PC-3 (cell line): ENCODE measurements at regions not wholly inside any gene's neighbourhood (a gene's known extent, or its start where the extent isn't known, plus 50 kb on each side); places are given as distances from the start of the nearest gene placed in this dataset.

Experiments used
- ATAC-seq: fragments of 200-7000 bp; cut with Tn5 transposase; 2 replicates; pipeline ENCODE4 v1.9.1; 2020; ENCODE audit warnings: mild to moderate bottlenecking, moderate library complexity
- BruUV-seq: library from RNA; stranded (reverse); fragments of 400-500 nt; replicated peaks from 2 replicates; lab custom pipeline; 2021; lab: Mats Ljungman, UMichigan
- CTCF ChIA-PET: fragments of 300-600 bp; sonication (Branson Sonifier 250); formaldehyde crosslinking; loops from one replicate; lab custom pipeline; 2022; ENCODE audit warnings: antibody characterized with exemption; lab: Charles Lee
- POLR2A ChIA-PET: fragments of 300-600 bp; sonication (Branson Sonifier 250); formaldehyde crosslinking; loops from one replicate; lab custom pipeline; 2022; ENCODE audit warnings: antibody characterized with exemption; ENCODE audit not compliant: unreplicated experiment; lab: Charles Lee
- DNase-seq: peaks from one replicate; pipeline ENCODE4 v3.0.0-alpha.2; 2015
- H2AFZ ChIP-seq: fragments of 300-600 bp; sonication (generic); 2 replicates; pipeline ENCODE4 v1.6.0; 2016; ENCODE audit warnings: antibody characterized with exemption, low read length
- H3F3A ChIP-seq: fragments of 300-600 bp; sonication (generic); one replicate; pipeline ENCODE4 v1.6.0; 2017; ENCODE audit warnings: antibody characterized with exemption, low read length, control low read depth, mild to moderate bottlenecking; ENCODE audit not compliant: unreplicated experiment
- H3K27ac ChIP-seq: fragments of 300-600 bp; sonication (generic); 2 replicates; pipeline ENCODE4 v1.5.1; 2016; ENCODE audit warnings: mild to moderate bottlenecking, low read length
- H3K27me3 ChIP-seq: fragments of 300-600 bp; sonication (generic); 2 replicates; pipeline ENCODE4 v1.6.1; 2016; ENCODE audit warnings: low read length, mixed read lengths
- H3K36me3 ChIP-seq: fragments of 300-600 bp; sonication (generic); 2 replicates; pipeline ENCODE4 v1.6.1; 2016; ENCODE audit warnings: low read depth, mixed run types, low read length, mixed read lengths
- H3K4me1 ChIP-seq: fragments of 300-600 bp; sonication (generic); 2 replicates; pipeline ENCODE4 v1.5.1; 2016; ENCODE audit warnings: low read length; ENCODE audit not compliant: insufficient read depth
- H3K4me2 ChIP-seq: fragments of 300-600 bp; sonication (generic); 2 replicates; pipeline ENCODE4 v1.6.0; 2016; ENCODE audit warnings: low read length
- H3K4me3 ChIP-seq: fragments of 300-600 bp; sonication (generic); 2 replicates; pipeline ENCODE4 v1.5.1; 2016; ENCODE audit warnings: mild to moderate bottlenecking, low read length, mixed read lengths
- H3K79me2 ChIP-seq: fragments of 300-600 bp; sonication (generic); 2 replicates; pipeline ENCODE4 v1.6.1; 2017; ENCODE audit warnings: low read length, mixed read lengths
- H3K9ac ChIP-seq: fragments of 300-600 bp; sonication (generic); 2 replicates; pipeline ENCODE4 v1.6.0; 2016; ENCODE audit warnings: mild to moderate bottlenecking, low read length
- H3K9me2 ChIP-seq: fragments of 300-600 bp; sonication (generic); replicated peaks from 2 replicates; pipeline ENCODE4 v1.6.1; 2016; ENCODE audit warnings: mixed run types, low read length, mixed read lengths
- H3K9me3 ChIP-seq: fragments of 300-600 bp; sonication (generic); 2 replicates; pipeline ENCODE4 v1.6.1; 2016; ENCODE audit warnings: low read length, mixed read lengths
- H4K20me1 ChIP-seq: fragments of 300-600 bp; sonication (generic); 2 replicates; pipeline ENCODE4 v1.6.1; 2016; ENCODE audit warnings: low read length, mixed read lengths
- EZH2 ChIP-seq: fragments of 300-600 bp; sonication (generic); IDR thresholded peaks from one replicate; pipeline ENCODE4 v1.6.1; 2017; ENCODE audit warnings: antibody characterized with exemption, mild to moderate bottlenecking, low read length; ENCODE audit not compliant: unreplicated experiment
- EZH2phosphoT487 ChIP-seq: fragments of 300-600 bp; sonication (generic); IDR thresholded peaks from 2 replicates; pipeline ENCODE4 v1.6.1; 2018; ENCODE audit warnings: mild to moderate bottlenecking, antibody characterized with exemption, low read length, borderline replicate concordance
- intact Hi-C: fragments of 100-400 bp; cut with micrococcal nuclease; formaldehyde crosslinking; loops from 2 replicates; pipeline ENCODE4 v1.9.0; 2023
- TF ChIP-seq, protein P1 (sequence below): fragments of 300-600 bp; sonication (generic); conservative IDR thresholded peaks from 2 replicates; pipeline ENCODE4 v1.5.1; 2017; ENCODE audit warnings: antibody characterized with exemption, low read depth, mild to moderate bottlenecking, low read length

DNA sequence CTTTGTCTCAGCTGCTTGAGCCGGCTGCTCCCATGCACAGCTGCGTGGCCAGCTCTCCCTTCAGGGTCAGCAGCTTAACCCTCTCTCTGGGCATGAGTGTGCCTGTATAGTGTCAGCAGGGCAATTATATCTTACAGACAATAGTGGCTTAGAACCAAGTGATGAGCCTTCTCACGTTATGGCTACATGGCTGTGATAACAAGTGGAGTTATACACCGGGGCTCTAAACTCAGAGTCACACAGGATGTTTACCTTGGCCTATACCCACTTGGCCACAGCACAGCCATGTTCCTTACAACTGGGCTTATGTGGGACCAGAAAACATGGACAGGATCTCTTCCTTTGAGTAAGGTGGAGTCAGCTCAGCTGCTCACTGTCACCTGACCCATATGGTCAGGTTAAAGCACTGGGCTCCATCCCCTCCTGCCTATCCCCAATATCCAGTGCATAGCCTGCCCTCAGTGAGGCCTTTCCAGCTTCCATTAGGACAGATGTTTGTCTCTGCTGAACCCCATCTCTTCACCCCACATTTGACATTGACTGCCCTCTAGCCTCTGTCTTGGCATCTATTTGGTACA, 294.2 kb upstream of the NCKAP5 start:
- intact Hi-C loops, result no loop called here
- ChIA-PET POLR2A (no interaction called here), CTCF (no interaction called here)
- H3K4me3 ChIP-seq, result no peak overlapping the region
- no TSS peak for BruUV-seq
- no peak overlapping the region for H2AFZ ChIP-seq
- no peaks in the 10 kb centered on the region for H4K20me1 ChIP-seq
- no peaks in the 10 kb centered on the region for H3F3A ChIP-seq
- no peaks in the 10 kb centered on the region for H3K9me2 ChIP-seq
- H3K4me1 ChIP-seq, result no peaks in the 10 kb centered on the region
- no peak overlapping the region for H3K4me2 ChIP-seq
- H3K79me2 ChIP-seq, result no peaks in the 10 kb centered on the region
- no peaks in the 10 kb centered on the region for H3K9me3 ChIP-seq
- peaks cover 11% of the 10 kb centered on the region; the same call in 1 of the 2 replicates for H3K27me3 ChIP-seq
- no peak overlapping the region for H3K27ac ChIP-seq
- DNase-seq, result peak; percentile 16
- ATAC-seq, result peak; percentile 38
- no peak overlapping the region for H3K9ac ChIP-seq
- no peaks in the 10 kb centered on the region for H3K36me3 ChIP-seq
- TF ChIP-seq EZH2 (no peak), EZH2phosphoT487 (no peak)
- TF ChIP-seq, protein P1, sequence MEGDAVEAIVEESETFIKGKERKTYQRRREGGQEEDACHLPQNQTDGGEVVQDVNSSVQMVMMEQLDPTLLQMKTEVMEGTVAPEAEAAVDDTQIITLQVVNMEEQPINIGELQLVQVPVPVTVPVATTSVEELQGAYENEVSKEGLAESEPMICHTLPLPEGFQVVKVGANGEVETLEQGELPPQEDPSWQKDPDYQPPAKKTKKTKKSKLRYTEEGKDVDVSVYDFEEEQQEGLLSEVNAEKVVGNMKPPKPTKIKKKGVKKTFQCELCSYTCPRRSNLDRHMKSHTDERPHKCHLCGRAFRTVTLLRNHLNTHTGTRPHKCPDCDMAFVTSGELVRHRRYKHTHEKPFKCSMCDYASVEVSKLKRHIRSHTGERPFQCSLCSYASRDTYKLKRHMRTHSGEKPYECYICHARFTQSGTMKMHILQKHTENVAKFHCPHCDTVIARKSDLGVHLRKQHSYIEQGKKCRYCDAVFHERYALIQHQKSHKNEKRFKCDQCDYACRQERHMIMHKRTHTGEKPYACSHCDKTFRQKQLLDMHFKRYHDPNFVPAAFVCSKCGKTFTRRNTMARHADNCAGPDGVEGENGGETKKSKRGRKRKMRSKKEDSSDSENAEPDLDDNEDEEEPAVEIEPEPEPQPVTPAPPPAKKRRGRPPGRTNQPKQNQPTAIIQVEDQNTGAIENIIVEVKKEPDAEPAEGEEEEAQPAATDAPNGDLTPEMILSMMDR, result no peak

DNA sequence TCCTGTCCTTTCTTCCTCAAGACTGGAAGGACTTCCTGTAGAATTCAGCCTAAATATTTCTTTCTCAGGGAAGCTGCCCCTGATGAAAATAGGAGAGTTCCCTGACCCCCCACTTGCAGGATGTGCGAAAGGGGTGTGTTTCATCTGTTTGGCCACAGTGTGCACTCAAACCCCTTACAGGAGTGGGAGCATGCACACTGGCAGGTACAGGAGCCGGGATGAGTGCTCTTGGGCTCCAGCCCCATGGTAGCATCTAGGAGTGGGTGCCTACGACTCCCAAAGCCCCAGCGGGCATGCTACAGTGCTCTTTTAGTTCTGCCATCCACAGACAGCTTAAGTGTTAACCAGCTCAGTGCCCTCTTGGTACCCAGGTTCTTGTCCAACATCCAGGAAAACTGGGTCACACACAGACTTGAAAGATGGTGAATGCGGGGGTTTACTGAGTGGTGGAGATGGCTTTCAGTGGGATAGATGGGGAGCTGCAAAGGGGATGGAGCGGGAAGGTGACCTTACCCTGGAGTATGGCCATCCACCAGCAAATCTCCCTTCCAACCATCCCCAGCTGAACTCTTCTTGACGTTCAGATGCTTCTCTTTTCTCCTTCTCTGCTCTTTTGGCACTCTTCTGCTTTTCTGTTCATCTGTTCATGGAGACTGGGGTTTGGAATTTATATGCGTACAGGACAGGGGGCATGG, 295.0 kb upstream of the NCKAP5 start:
- peaks cover 11% of the 10 kb centered on the region for H3K27me3 ChIP-seq
- no peak overlapping the region for H3K27ac ChIP-seq
- no peaks in the 10 kb centered on the region for H3K36me3 ChIP-seq
- no TSS peak for BruUV-seq
- TF ChIP-seq, protein P1, result no peak
- no peak for TF ChIP-seq EZH2
- no peak for TF ChIP-seq EZH2phosphoT487
- no peak for ATAC-seq
- H3K4me1 ChIP-seq, result no peaks in the 10 kb centered on the region
- no peaks in the 10 kb centered on the region for H3K79me2 ChIP-seq
- no peak overlapping the region for H2AFZ ChIP-seq
- no peaks in the 10 kb centered on the region for H3K9me2 ChIP-seq
- no peaks in the 10 kb centered on the region for H3F3A ChIP-seq
- intact Hi-C loops, result no loop called here
- DNase-seq, result no peak
- CTCF ChIA-PET, result no interaction called here
- H3K9ac ChIP-seq, result no peak overlapping the region
- H4K20me1 ChIP-seq, result no peaks in the 10 kb centered on the region
- POLR2A ChIA-PET, result no interaction called here
- H3K4me2 ChIP-seq, result no peak overlapping the region
- no peak overlapping the region for H3K4me3 ChIP-seq
- no peaks in the 10 kb centered on the region for H3K9me3 ChIP-seq

DNA sequence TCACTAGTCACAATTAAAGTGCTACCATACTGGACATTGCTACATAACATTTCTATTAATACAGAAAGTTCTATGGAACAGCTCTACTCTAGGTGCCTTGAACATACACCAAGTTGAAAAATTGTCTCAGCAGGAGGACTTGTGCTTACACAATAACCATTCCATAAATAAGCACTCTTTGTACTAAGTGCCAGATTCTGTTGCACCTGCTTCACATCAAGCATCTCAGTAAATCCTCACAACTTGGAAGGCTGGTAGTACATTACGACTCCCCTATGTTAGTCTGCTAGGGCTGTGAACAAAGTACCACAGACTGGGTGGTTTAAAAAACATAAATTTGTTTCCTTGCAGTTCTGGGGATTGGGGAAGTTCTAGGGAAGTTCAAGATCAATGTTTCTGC, 296.9 kb upstream of the NCKAP5 start:
- Histone ChIP-seq H3K4me3 (no peak overlapping the region), H3K27ac (no peak overlapping the region), H3K9ac (no peak overlapping the region), H3K27me3 (peaks cover 11% of the 10 kb centered on the region), H4K20me1 (no peaks in the 10 kb centered on the region), H3K4me1 (no peaks in the 10 kb centered on the region), H3K4me2 (no peak overlapping the region), H2AFZ (no peak overlapping the region), H3K79me2 (no peaks in the 10 kb centered on the region), H3F3A (no peaks in the 10 kb centered on the region), H3K9me2 (no peaks in the 10 kb centered on the region), H3K9me3 (no peaks in the 10 kb centered on the region), H3K36me3 (no peaks in the 10 kb centered on the region)
- TF ChIP-seq EZH2phosphoT487 (no peak), EZH2 (no peak)
- TF ChIP-seq, protein P1, result no peak
- ATAC-seq (no peak), DNase-seq (no peak)
- CTCF ChIA-PET, result no interaction called here
- no TSS peak for BruUV-seq
- POLR2A ChIA-PET, result no interaction called here
- intact Hi-C loops, result no loop called here
